ENCODE measurements at regions not wholly inside any gene's neighbourhood (a gene's known extent, or its start where the extent isn't known, plus 50 kb on each side); places are given as distances from the start of the nearest gene placed in this dataset.

DNA sequence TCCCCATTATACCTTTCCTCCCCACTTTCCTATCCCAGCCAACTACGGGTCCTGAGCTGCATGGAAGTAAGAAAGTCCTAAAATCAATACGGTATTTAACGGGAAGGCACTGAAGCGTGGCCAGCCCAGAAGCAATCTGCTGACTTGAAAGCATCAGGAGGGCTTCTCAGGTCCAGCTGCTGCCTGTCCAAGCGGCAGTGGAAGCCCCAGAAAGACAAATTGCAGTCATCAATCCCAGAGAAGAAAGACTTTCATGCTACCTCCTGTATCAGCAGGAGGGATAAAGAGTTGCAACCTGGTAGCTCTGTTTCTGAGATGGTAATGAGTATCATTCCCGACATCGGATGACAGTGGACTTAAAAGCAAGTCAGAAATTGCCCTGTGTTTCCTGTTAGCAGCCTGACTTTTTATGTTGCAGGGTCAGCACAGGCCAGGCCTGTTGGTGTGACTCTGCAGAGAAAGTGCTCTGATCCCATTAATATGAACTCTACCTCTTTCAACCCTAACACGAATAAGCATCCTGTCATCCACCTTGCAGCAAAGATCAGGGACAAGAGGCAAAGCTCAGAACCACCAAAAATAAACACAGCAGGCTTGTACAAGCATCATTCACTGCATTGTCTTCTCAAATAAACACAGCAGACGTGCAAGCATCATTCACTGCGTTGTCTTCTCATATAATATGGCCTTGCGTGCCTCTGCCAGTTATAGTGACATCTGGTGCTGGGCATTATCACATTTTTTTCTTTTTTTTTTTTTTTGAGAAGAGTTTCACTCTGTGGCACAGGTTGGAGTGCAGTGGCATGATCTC is 358.6 kb upstream of the CDH11 start:
- 69% methylated on average over 11 of the region's 11 CpGs for WGBS
- Histone ChIP-seq H3K9me3 (no peaks in the 10 kb centered on the region), H3K4me3 (no peak overlapping the region), H3K27ac (no peak overlapping the region), H3K36me3 (no peaks in the 10 kb centered on the region), H3K4me1 (no peaks in the 10 kb centered on the region), H3K27me3 (no peaks in the 10 kb centered on the region)
- no peak for DNase-seq (ENCODE audit: low spot score in 2 of 2)
- TF ChIP-seq EP300 (IDR thresholded peaks at IDR 0.05) = no peak
- TF ChIP-seq POLR2A (IDR thresholded peaks at IDR 0.05) = no peak
- TF ChIP-seq POLR2AphosphoS5 (IDR thresholded peaks at IDR 0.05) = no peak
- TF ChIP-seq, protein P1, sequence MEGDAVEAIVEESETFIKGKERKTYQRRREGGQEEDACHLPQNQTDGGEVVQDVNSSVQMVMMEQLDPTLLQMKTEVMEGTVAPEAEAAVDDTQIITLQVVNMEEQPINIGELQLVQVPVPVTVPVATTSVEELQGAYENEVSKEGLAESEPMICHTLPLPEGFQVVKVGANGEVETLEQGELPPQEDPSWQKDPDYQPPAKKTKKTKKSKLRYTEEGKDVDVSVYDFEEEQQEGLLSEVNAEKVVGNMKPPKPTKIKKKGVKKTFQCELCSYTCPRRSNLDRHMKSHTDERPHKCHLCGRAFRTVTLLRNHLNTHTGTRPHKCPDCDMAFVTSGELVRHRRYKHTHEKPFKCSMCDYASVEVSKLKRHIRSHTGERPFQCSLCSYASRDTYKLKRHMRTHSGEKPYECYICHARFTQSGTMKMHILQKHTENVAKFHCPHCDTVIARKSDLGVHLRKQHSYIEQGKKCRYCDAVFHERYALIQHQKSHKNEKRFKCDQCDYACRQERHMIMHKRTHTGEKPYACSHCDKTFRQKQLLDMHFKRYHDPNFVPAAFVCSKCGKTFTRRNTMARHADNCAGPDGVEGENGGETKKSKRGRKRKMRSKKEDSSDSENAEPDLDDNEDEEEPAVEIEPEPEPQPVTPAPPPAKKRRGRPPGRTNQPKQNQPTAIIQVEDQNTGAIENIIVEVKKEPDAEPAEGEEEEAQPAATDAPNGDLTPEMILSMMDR (IDR thresholded peaks at IDR 0.05) = no peak

DNA sequence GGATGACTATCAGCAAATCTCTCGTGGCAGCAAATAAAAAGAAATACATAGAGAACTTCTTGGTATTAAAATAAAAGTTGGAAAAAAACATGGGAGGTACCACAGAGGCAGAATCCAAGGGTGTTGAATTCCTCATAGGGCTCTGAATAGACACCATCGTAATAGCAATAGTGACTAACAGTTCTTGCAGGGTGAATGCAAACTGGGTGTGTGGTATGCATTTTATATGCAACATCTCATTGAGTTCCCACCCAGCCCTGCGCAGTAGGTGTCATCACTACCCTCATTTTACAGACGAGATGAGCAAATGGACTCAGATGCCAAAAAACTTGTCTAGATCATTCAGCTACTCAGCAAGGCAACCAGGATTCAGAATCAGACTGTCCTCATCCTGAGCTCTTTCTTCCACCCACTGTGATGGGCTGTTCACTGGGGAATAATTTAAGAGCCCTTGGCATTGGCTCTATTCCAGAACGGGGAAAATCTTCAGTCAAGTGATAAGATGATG is 354.6 kb upstream of the CDH11 start:
- Histone ChIP-seq H3K9me3 (no peaks in the 10 kb centered on the region), H3K27ac (no peak overlapping the region), H3K27me3 (no peaks in the 10 kb centered on the region), H3K4me3 (no peak overlapping the region), H3K4me1 (no peaks in the 10 kb centered on the region), H3K36me3 (no peaks in the 10 kb centered on the region)
- TF ChIP-seq EP300 (IDR thresholded peaks at IDR 0.05) (no peak), POLR2A (IDR thresholded peaks at IDR 0.05) (no peak), POLR2AphosphoS5 (IDR thresholded peaks at IDR 0.05) (no peak)
- TF ChIP-seq, protein P1 (IDR thresholded peaks at IDR 0.05) = no peak
- DNase-seq (ENCODE audit: low spot score in 2 of 2) = no peak
- WGBS = 68% methylated on average over 5 of the region's 5 CpGs

DNA sequence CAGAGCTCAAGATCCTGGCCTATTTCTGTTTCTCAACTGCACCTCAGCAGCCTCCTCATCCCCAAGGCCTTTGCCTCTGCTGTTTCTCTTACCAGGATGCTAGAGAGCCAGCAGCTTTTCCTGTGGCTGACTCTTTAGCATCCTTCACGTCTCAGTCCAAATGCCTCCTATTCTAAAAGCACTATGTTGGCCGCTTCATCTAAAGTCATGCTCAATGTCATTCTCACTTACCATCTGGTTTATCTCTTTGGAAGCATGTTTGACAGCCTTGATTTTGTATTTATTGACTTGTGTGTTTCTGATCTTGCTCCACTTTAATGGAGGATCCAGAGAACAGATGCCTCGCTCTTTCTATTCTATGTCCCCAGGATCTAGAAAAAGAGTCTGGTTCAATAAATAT is 351.8 kb upstream of the CDH11 start:
- TF ChIP-seq POLR2AphosphoS5 (IDR thresholded peaks at IDR 0.05) (no peak), POLR2A (IDR thresholded peaks at IDR 0.05) (no peak), EP300 (IDR thresholded peaks at IDR 0.05) (no peak)
- TF ChIP-seq, protein P1 (IDR thresholded peaks at IDR 0.05) = no peak
- Histone ChIP-seq H3K27me3 (no peaks in the 10 kb centered on the region), H3K27ac (no peak overlapping the region), H3K4me3 (no peak overlapping the region), H3K36me3 (no peaks in the 10 kb centered on the region), H3K4me1 (no peaks in the 10 kb centered on the region), H3K9me3 (no peaks in the 10 kb centered on the region)
- DNase-seq (ENCODE audit: low spot score in 2 of 2) = no peak
- 91% methylated on average over 3 of the region's 3 CpGs for WGBS

DNA sequence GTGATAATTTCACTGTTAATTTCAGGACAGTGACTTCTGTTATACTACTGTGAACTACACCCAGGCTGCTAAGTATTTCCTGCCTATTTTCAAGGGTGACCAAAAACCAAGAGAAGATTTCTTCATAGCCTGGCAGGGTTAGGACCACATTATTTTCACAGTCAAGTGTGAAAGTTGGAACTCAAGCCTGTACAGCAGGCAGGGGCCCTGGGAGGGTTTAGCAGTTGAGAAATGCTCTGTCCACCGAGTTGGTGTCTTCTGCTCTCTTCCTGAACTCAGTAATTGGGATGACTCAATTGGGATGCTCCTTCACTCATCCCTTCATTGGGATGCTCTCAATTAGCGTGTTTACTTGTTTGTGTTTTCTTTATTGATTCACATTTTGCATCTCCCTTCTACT is 347.3 kb upstream of the CDH11 start:
- no peak for DNase-seq (ENCODE audit: low spot score in 2 of 2)
- no peak overlapping the region for H3K4me3 ChIP-seq
- 82% methylated on average over 2 of the region's 2 CpGs for WGBS

DNA sequence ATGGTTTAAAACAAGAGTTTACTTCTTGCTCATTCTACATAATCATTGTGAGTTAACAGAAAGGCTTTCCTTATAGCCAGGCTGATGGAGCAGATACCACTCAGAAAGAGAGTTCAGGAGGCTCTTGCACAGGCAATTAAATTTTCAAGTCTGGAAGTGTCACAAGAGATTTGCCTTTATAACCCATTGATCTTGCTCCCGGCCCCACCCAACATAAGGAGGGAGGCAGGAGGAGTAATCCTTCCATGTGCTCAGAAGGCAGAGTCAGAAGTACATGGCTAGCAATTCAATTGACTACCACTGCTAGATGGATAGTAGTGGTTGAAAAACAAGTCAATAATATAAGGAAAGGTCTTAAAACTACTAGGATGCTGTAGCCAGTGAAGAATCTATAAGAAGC is 346.3 kb upstream of the CDH11 start:
- no peak for DNase-seq (ENCODE audit: low spot score in 2 of 2)
- TF ChIP-seq, protein P1 (IDR thresholded peaks at IDR 0.05) = no peak
- TF ChIP-seq EP300 (IDR thresholded peaks at IDR 0.05) (no peak), POLR2AphosphoS5 (IDR thresholded peaks at IDR 0.05) (no peak), POLR2A (IDR thresholded peaks at IDR 0.05) (no peak)
- whole genome bisulfite sequencing = 63% methylated on average over 1 of the region's 1 CpG
- H3K4me3 ChIP-seq = no peak overlapping the region
- H3K27me3 ChIP-seq = no peaks in the 10 kb centered on the region
- no peaks in the 10 kb centered on the region for H3K36me3 ChIP-seq
- H3K9me3 ChIP-seq = no peaks in the 10 kb centered on the region
- H3K4me1 ChIP-seq = no peaks in the 10 kb centered on the region
- H3K27ac ChIP-seq = no peak overlapping the region

More for the DNA sequence above, 347.3 kb upstream of the CDH11 start:
- Histone ChIP-seq H3K27ac (no peak overlapping the region), H3K4me1 (no peaks in the 10 kb centered on the region), H3K9me3 (no peaks in the 10 kb centered on the region), H3K27me3 (no peaks in the 10 kb centered on the region), H3K36me3 (no peaks in the 10 kb centered on the region)
- TF ChIP-seq POLR2A (IDR thresholded peaks at IDR 0.05) (no peak), POLR2AphosphoS5 (IDR thresholded peaks at IDR 0.05) (no peak), EP300 (IDR thresholded peaks at IDR 0.05) (no peak)
- TF ChIP-seq, protein P1 (IDR thresholded peaks at IDR 0.05) = no peak

Data from suprapubic skin (tissue), 4 donors.